ENCODE measurements at regions not wholly inside any gene's neighbourhood (a gene's known extent, or its start where the extent isn't known, plus 50 kb on each side); places are given as distances from the start of the nearest gene placed in this dataset.

DNA sequence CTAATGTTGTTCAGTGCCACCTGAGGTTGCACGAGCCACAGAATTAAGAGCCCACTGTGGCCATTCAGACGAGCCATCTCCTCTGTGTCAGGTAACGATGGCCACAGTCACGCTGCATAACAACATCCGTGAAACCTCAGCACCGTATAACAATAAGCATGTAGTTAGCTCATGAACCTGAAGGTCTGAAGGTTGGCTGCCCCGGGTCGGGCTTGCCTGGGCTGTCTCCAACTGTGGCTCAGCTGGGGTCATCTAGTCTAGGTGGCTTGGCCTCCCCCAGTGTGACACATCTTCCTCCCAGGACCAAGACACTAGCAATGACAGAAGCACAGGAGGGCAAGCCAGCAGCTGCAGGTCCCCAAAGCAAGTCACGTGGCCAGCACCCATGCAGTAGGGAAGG is 258.0 kb downstream of the GLI2 start:
- H3K79me2 ChIP-seq (ENCODE audit: low read length): no peaks in the 10 kb centered on the region
- POLR2A ChIA-PET (ENCODE audit: unreplicated experiment): no interaction called here
- no peaks in the 10 kb centered on the region for H3K4me1 ChIP-seq (ENCODE audit: insufficient read depth, low read length)
- no peak overlapping the region for H3K9ac ChIP-seq (ENCODE audit: low read length)
- no TSS peak for BruUV-seq (replicated peaks)
- H3F3A ChIP-seq (ENCODE audit: low read length, unreplicated experiment): no peaks in the 10 kb centered on the region
- CTCF ChIA-PET: no interaction called here
- no peak overlapping the region for H3K4me3 ChIP-seq (ENCODE audit: low read length)
- no peaks in the 10 kb centered on the region for H4K20me1 ChIP-seq (ENCODE audit: low read length)
- H3K4me2 ChIP-seq (ENCODE audit: low read length): no peak overlapping the region
- no peaks in the 10 kb centered on the region for H3K9me3 ChIP-seq (ENCODE audit: low read length)
- H3K9me2 ChIP-seq (replicated peaks; ENCODE audit: low read length): no peaks in the 10 kb centered on the region
- H3K36me3 ChIP-seq (ENCODE audit: low read depth, low read length): no peaks in the 10 kb centered on the region
- no peak overlapping the region for H2AFZ ChIP-seq (ENCODE audit: low read length)
- DNase-seq (no peak), ATAC-seq (no peak)
- H3K27ac ChIP-seq (ENCODE audit: low read length): no peak overlapping the region
- no peaks in the 10 kb centered on the region for H3K27me3 ChIP-seq (ENCODE audit: low read length)
- TF ChIP-seq, protein P1, sequence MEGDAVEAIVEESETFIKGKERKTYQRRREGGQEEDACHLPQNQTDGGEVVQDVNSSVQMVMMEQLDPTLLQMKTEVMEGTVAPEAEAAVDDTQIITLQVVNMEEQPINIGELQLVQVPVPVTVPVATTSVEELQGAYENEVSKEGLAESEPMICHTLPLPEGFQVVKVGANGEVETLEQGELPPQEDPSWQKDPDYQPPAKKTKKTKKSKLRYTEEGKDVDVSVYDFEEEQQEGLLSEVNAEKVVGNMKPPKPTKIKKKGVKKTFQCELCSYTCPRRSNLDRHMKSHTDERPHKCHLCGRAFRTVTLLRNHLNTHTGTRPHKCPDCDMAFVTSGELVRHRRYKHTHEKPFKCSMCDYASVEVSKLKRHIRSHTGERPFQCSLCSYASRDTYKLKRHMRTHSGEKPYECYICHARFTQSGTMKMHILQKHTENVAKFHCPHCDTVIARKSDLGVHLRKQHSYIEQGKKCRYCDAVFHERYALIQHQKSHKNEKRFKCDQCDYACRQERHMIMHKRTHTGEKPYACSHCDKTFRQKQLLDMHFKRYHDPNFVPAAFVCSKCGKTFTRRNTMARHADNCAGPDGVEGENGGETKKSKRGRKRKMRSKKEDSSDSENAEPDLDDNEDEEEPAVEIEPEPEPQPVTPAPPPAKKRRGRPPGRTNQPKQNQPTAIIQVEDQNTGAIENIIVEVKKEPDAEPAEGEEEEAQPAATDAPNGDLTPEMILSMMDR (conservative IDR thresholded peaks at IDR 0.05; ENCODE audit: low read depth, low read length): no peak
- TF ChIP-seq EZH2phosphoT487 (IDR thresholded peaks at IDR 0.05; ENCODE audit: borderline replicate concordance, low read length) (no peak), EZH2 (IDR thresholded peaks at IDR 0.05; ENCODE audit: low read length, unreplicated experiment) (no peak)
- intact Hi-C loops (cut with micrococcal nuclease): no loop called here

DNA sequence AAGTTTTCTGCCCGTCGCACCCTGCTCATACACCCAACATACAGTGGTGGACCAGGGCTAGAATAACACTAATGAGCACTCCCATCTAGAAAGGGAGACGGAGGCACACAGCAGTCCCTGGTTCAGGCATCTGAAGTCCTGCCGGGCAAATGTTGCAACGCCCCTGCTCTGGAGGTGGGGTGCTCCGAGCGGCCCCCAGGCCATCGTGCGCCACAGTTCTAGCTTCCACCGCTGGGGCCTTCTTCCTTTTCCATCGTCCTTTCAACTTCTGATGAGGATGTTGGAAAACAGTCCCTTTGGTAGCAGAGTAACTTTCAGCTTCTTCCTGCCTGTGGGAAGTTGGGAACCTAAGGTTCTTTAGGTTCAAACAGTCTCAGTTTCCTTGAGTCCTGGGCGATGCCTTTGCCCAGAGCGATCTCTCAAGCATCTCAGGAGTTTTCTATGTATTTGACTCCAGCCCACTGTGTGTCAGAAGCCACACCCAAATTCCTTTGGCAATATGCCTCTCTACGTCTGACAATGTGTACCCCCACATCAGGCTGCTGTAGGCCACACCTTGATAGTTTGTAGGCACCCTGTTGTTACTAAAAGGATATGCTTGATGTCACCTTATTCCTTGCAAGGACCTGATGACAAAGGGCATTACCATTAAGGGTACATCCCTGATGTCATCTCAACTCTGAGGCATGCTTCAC is 258.8 kb downstream of the GLI2 start:
- TF ChIP-seq EZH2phosphoT487 (IDR thresholded peaks at IDR 0.05; ENCODE audit: borderline replicate concordance, low read length) (no peak), EZH2 (IDR thresholded peaks at IDR 0.05; ENCODE audit: low read length, unreplicated experiment) (no peak)
- TF ChIP-seq, protein P1 (conservative IDR thresholded peaks at IDR 0.05; ENCODE audit: low read depth, low read length): no peak
- no peak overlapping the region for H3K27ac ChIP-seq (ENCODE audit: low read length)
- DNase-seq: no peak
- intact Hi-C loops (cut with micrococcal nuclease): no loop called here
- no peak overlapping the region for H3K4me3 ChIP-seq (ENCODE audit: low read length)
- no TSS peak for BruUV-seq (replicated peaks)
- H4K20me1 ChIP-seq (ENCODE audit: low read length): no peaks in the 10 kb centered on the region
- no peaks in the 10 kb centered on the region for H3K9me3 ChIP-seq (ENCODE audit: low read length)
- H3K36me3 ChIP-seq (ENCODE audit: low read depth, low read length): no peaks in the 10 kb centered on the region
- no peaks in the 10 kb centered on the region for H3K79me2 ChIP-seq (ENCODE audit: low read length)
- CTCF ChIA-PET: interaction anchor here (0.6 kb wide), 1 partner anchor 19 kb away, joined by 4 read pairs; no protein-coding TSS in a partner anchor
- ATAC-seq: no peak
- no peak overlapping the region for H2AFZ ChIP-seq (ENCODE audit: low read length)
- no peak overlapping the region for H3K9ac ChIP-seq (ENCODE audit: low read length)
- no peaks in the 10 kb centered on the region for H3K9me2 ChIP-seq (replicated peaks; ENCODE audit: low read length)
- H3F3A ChIP-seq (ENCODE audit: low read length, unreplicated experiment): no peaks in the 10 kb centered on the region
- H3K4me2 ChIP-seq (ENCODE audit: low read length): no peak overlapping the region
- H3K4me1 ChIP-seq (ENCODE audit: insufficient read depth, low read length): no peaks in the 10 kb centered on the region
- POLR2A ChIA-PET (ENCODE audit: unreplicated experiment): no interaction called here
- no peaks in the 10 kb centered on the region for H3K27me3 ChIP-seq (ENCODE audit: low read length)

DNA sequence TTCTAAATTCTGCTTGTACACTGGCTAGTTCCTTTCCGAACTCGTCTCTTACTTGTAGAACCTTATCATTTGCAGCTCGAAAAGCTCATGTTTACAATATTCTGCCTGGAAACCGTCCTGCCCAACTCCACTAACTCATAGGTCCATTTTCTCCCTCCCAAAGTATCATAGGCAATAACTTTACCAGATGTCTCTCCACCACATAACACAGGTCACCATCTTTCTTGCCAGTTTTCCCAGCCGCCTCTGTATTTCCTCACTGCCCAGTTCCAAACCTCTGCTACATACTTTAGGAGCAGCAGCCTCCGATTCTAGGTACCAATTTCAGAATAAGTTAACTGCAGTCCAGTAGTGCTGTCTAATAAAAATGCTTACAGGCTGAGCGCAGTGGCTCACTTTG is 259.5 kb downstream of the GLI2 start:
- H3K79me2 ChIP-seq (ENCODE audit: low read length): no peaks in the 10 kb centered on the region
- no peaks in the 10 kb centered on the region for H3K4me1 ChIP-seq (ENCODE audit: insufficient read depth, low read length)
- TF ChIP-seq, protein P1 (conservative IDR thresholded peaks at IDR 0.05; ENCODE audit: low read depth, low read length): no peak
- TF ChIP-seq EZH2 (IDR thresholded peaks at IDR 0.05; ENCODE audit: low read length, unreplicated experiment) (no peak), EZH2phosphoT487 (IDR thresholded peaks at IDR 0.05; ENCODE audit: borderline replicate concordance, low read length) (no peak)
- H3K4me3 ChIP-seq (ENCODE audit: low read length): no peak overlapping the region
- H3K27ac ChIP-seq (ENCODE audit: low read length): no peak overlapping the region
- H3K9me2 ChIP-seq (replicated peaks; ENCODE audit: low read length): no peaks in the 10 kb centered on the region
- POLR2A ChIA-PET (ENCODE audit: unreplicated experiment): no interaction called here
- no peaks in the 10 kb centered on the region for H3K9me3 ChIP-seq (ENCODE audit: low read length)
- no peaks in the 10 kb centered on the region for H3K36me3 ChIP-seq (ENCODE audit: low read depth, low read length)
- H2AFZ ChIP-seq (ENCODE audit: low read length): no peak overlapping the region
- DNase-seq (no peak), ATAC-seq (no peak)
- CTCF ChIA-PET: interaction anchor here (0.6 kb wide), 1 partner anchor 20 kb away, joined by 4 read pairs; no protein-coding TSS in a partner anchor
- no peak overlapping the region for H3K4me2 ChIP-seq (ENCODE audit: low read length)
- H3F3A ChIP-seq (ENCODE audit: low read length, unreplicated experiment): no peaks in the 10 kb centered on the region
- no TSS peak for BruUV-seq (replicated peaks)
- H3K9ac ChIP-seq (ENCODE audit: low read length): no peak overlapping the region
- no peaks in the 10 kb centered on the region for H3K27me3 ChIP-seq (ENCODE audit: low read length)
- H4K20me1 ChIP-seq (ENCODE audit: low read length): no peaks in the 10 kb centered on the region
- intact Hi-C loops (cut with micrococcal nuclease): no loop called here

All from PC-3 (cell line).